NCI-H2196 treated with DMSO at 0.1 percent for 48 hours (cell line): ENCODE measurements at regions not wholly inside any gene's neighbourhood (a gene's known extent, or its start where the extent isn't known, plus 50 kb on each side); places are given as distances from the start of the nearest gene placed in this dataset.
A peak's percentile ranks its signal among the peaks of the same experiment; 100 is the strongest.

Experiments
- DNase-seq: peaks from one replicate; lab custom pipeline; 2025; ENCODE audit not compliant: unreplicated experiment; lab: John Stamatoyannopoulos, UW

GRCh38 chr6:137688230-137688971, 178.7 kb upstream of the TNFAIP3 start:
- DNase-seq: no peak

- DNase-seq: no peak
These were observed 177.7 kb upstream of the TNFAIP3 start for GRCh38 chr6:137689377-137689776.

- no peak for DNase-seq
These were observed 177.0 kb upstream of the TNFAIP3 start for GRCh38 chr6:137690034-137690433.

- no peak for DNase-seq
These were observed 176.3 kb upstream of the TNFAIP3 start for GRCh38 chr6:137690721-137691120.

- no peak for DNase-seq
These were observed 174.8 kb upstream of the TNFAIP3 start for GRCh38 chr6:137692308-137692707.

- no peak for DNase-seq
These were observed 174.3 kb upstream of the TNFAIP3 start for GRCh38 chr6:137692806-137693205.

GRCh38 chr6:137693711-137694110, 173.3 kb upstream of the TNFAIP3 start:
- no peak for DNase-seq

- DNase-seq: no peak
These were observed 170.3 kb upstream of the TNFAIP3 start for GRCh38 chr6:137696765-137697164.

- DNase-seq: no peak
These were observed 169.7 kb upstream of the TNFAIP3 start for GRCh38 chr6:137697267-137697938.

- no peak for DNase-seq
These were observed 168.4 kb upstream of the TNFAIP3 start for GRCh38 chr6:137698636-137699030.

- DNase-seq: no peak
These were observed 167.9 kb upstream of the TNFAIP3 start for GRCh38 chr6:137699031-137699683.

GRCh38 chr6:137700161-137700560, 166.9 kb upstream of the TNFAIP3 start:
- no peak for DNase-seq

- no peak for DNase-seq
These were observed 166.1 kb upstream of the TNFAIP3 start for GRCh38 chr6:137700751-137701477.

- DNase-seq: no peak
These were observed 165.1 kb upstream of the TNFAIP3 start for GRCh38 chr6:137701942-137702341.

GRCh38 chr6:137702791-137703424, 164.2 kb upstream of the TNFAIP3 start:
- no peak for DNase-seq

GRCh38 chr6:137704802-137705159, 162.3 kb upstream of the TNFAIP3 start:
- no peak for DNase-seq

- DNase-seq: peak; percentile 5
These were observed 161.6 kb upstream of the TNFAIP3 start for GRCh38 chr6:137705160-137706082.

GRCh38 chr6:137706083-137706750, 160.8 kb upstream of the TNFAIP3 start:
- DNase-seq: no peak

- no peak for DNase-seq
These were observed 159.9 kb upstream of the TNFAIP3 start for GRCh38 chr6:137707038-137707589.
